ENCODE measurements at regions not wholly inside any gene's neighbourhood (a gene's known extent, or its start where the extent isn't known, plus 50 kb on each side); places are given as distances from the start of the nearest gene placed in this dataset.
A peak's percentile ranks its signal among the peaks of the same experiment; 100 is the strongest.
"Not testable (repeated sequence)": the region's sequence is repeated elsewhere in the genome, so short reads cannot be mapped to it uniquely, and the experiment has no call there.

DNA sequence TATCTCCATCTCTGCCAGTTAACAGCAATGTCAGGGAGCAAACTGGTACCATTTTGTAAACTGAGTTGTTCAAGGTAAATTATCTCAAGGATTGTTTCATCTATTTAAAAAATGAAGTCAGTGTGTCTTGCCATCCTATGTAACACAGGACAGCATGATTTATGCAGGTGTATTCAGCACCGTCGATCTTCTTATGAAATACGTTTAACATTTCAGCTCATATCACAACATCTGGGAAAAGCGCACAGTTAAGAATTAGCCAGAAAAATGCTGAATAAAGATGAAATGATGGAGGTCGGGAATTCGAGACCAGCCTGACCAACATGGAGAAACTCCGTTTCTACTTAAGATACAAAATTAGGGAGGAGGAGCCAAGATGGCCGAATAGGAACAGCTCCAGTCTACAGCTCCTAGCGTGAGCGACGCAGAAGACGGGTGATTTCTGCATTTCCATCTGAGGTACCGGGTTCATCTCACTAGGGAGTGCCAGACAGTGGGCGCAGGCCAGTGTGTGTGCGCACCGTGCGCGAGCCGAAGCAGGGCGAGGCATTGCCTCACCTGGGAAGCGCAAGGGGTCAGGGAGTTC, 107.3 kb upstream of the COX7C start:
- intact Hi-C loops (cut with micrococcal nuclease); POLR2A ChIA-PET; CTCF ChIA-PET (ENCODE audit: low intra/inter-chr PET ratio); H3K9me3 ChIP-seq (replicated peaks; ENCODE audit: control insufficient read depth, insufficient read depth, low read depth, low read length); H3K36me3 ChIP-seq (ENCODE audit: control insufficient read depth, insufficient read depth, low read length); H3K9me1 ChIP-seq (ENCODE audit: control insufficient read depth, insufficient read depth, low read length); in situ Hi-C loops (cut with MboI); H3K27me3 ChIP-seq (ENCODE audit: control insufficient read depth in 2 of 2, insufficient read depth in 2 of 2, low read length in 2 of 2); H3K79me2 ChIP-seq (ENCODE audit: control insufficient read depth, insufficient read depth, low read length); H4K20me1 ChIP-seq (replicated peaks; ENCODE audit: control insufficient read depth, insufficient read depth, low read length): not testable (repeated sequence)
- BruUV-seq (replicated peaks), result TSS peak; percentile 66
- Histone ChIP-seq H2AFZ (ENCODE audit: low read depth, low read length) (peak overlapping the region; percentile 93), H3K4me1 (replicated peaks in 1 of 2; ENCODE audit: control insufficient read depth in 2 of 2, insufficient read depth in 2 of 2, low read length in 2 of 2) (peaks cover 4 to 19% of the 10 kb centered on the region in 2 experiments; a peak in 2 of 5 replicates), H3K4me2 (ENCODE audit: insufficient read depth, low read length) (peak overlapping the region; percentile 78), H3K4me3 (peak overlapping the region; percentile 31), H3K27ac (ENCODE audit: extremely low read depth, low read depth, low read length) (peak overlapping the region; percentile 57), H3K9ac (ENCODE audit: insufficient read depth in 1 of 2, low read depth in 2 of 2, low read length in 2 of 2) (peak overlapping the region in 1 of 2 experiments; percentile 68; a peak in 2 of 4 replicates)
- FAIRE-seq (peak; percentile 32), ATAC-seq (peak; percentile 83), DNase-seq (ENCODE audit: extremely low read depth in 1 of 4, low spot score in 3 of 4) (peak in 1 of 4 experiments; percentile 47)
- WGBS (ENCODE audit: insufficient coverage, low coverage, missing lambda C conversion rate), result 2% methylated on average over 8 of the region's 21 CpGs
- TF ChIP-seq TAF9B (IDR thresholded peaks at IDR 0.05; ENCODE audit: partially characterized antibody), result peak; percentile 56
- TF ChIP-seq TAF1 (IDR thresholded peaks at IDR 0.05; ENCODE audit: control insufficient read depth, extremely low read depth, insufficient read depth, low read length, severe bottlenecking), result peak; percentile 11
- TF ChIP-seq, protein P1, sequence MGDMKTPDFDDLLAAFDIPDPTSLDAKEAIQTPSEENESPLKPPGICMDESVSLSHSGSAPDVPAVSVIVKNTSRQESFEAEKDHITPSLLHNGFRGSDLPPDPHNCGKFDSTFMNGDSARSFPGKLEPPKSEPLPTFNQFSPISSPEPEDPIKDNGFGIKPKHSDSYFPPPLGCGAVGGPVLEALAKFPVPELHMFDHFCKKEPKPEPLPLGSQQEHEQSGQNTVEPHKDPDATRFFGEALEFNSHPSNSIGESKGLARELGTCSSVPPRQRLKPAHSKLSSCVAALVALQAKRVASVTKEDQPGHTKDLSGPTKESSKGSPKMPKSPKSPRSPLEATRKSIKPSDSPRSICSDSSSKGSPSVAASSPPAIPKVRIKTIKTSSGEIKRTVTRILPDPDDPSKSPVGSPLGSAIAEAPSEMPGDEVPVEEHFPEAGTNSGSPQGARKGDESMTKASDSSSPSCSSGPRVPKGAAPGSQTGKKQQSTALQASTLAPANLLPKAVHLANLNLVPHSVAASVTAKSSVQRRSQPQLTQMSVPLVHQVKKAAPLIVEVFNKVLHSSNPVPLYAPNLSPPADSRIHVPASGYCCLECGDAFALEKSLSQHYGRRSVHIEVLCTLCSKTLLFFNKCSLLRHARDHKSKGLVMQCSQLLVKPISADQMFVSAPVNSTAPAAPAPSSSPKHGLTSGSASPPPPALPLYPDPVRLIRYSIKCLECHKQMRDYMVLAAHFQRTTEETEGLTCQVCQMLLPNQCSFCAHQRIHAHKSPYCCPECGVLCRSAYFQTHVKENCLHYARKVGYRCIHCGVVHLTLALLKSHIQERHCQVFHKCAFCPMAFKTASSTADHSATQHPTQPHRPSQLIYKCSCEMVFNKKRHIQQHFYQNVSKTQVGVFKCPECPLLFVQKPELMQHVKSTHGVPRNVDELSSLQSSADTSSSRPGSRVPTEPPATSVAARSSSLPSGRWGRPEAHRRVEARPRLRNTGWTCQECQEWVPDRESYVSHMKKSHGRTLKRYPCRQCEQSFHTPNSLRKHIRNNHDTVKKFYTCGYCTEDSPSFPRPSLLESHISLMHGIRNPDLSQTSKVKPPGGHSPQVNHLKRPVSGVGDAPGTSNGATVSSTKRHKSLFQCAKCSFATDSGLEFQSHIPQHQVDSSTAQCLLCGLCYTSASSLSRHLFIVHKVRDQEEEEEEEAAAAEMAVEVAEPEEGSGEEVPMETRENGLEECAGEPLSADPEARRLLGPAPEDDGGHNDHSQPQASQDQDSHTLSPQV (IDR thresholded peaks at IDR 0.05), result peak; percentile 62; the same call in 1 of the 2 replicates
- TF ChIP-seq ZNF316 (IDR thresholded peaks at IDR 0.05), result peak; percentile 41; the same call in 1 of the 2 replicates
- peak; percentile 49 for TF ChIP-seq BRD9 (IDR thresholded peaks at IDR 0.05; ENCODE audit: low read depth, partially characterized antibody)
- TF ChIP-seq NRF1 (conservative IDR thresholded peaks at IDR 0.05 in 1 of 2, IDR thresholded peaks at IDR 0.05 in 1 of 2), result peak; percentile 38 to 53; a peak in 2 of 4 replicates
- 0 out of 2 replicates have a peak, but pooled peaks have one; percentile 11 for TF ChIP-seq DPF2 (IDR thresholded peaks at IDR 0.05)
- TF ChIP-seq GMEB1 (CRISPR knock-in tag; IDR thresholded peaks at IDR 0.05), result 0 out of 2 replicates have a peak, but pooled peaks have one; percentile 29
- 0 out of 2 replicates have a peak, but pooled peaks have one; percentile 21 for TF ChIP-seq CXXC5 (CRISPR knock-in tag; IDR thresholded peaks at IDR 0.05)
- peak; percentile 40 for TF ChIP-seq MEIS2 (IDR thresholded peaks at IDR 0.05; ENCODE audit: partially characterized antibody)
- TF ChIP-seq NFRKB (IDR thresholded peaks at IDR 0.05; ENCODE audit: low read depth), result peak; percentile 95
- TF ChIP-seq ZBTB17 (CRISPR knock-in tag; IDR thresholded peaks at IDR 0.05), result peak; percentile 47; the same call in 1 of the 2 replicates
- TF ChIP-seq, protein P2, sequence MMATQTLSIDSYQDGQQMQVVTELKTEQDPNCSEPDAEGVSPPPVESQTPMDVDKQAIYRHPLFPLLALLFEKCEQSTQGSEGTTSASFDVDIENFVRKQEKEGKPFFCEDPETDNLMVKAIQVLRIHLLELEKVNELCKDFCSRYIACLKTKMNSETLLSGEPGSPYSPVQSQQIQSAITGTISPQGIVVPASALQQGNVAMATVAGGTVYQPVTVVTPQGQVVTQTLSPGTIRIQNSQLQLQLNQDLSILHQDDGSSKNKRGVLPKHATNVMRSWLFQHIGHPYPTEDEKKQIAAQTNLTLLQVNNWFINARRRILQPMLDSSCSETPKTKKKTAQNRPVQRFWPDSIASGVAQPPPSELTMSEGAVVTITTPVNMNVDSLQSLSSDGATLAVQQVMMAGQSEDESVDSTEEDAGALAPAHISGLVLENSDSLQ (IDR thresholded peaks at IDR 0.05), result peak; percentile 41
- TF ChIP-seq SUPT5H (IDR thresholded peaks at IDR 0.05), result peak; percentile 57
- TF ChIP-seq YY1 (IDR thresholded peaks at IDR 0.05; ENCODE audit: borderline replicate concordance in 1 of 3, control insufficient read depth in 1 of 3, extremely low read depth in 1 of 3, insufficient read depth in 3 of 3, insufficient read length in 1 of 3, insufficient replicate concordance in 2 of 3, low read depth in 1 of 3, low read length in 2 of 3), result peak in 1 of 3 experiments; percentile 66
- TF ChIP-seq POLR2H (tag; IDR thresholded peaks at IDR 0.05; ENCODE audit: low read depth), result peak; percentile 65
